CD14-positive monocyte (primary cell): ENCODE measurements at regions not wholly inside any gene's neighbourhood (a gene's known extent, or its start where the extent isn't known, plus 50 kb on each side); places are given as distances from the start of the nearest gene placed in this dataset.

Source experiments
- DNase-seq, 3 donors: peaks; one replicate each; pipeline ENCODE4 v3.0.0-alpha.2; 2011 to 2022
- H2AFZ ChIP-seq: 2 replicates; pipeline ENCODE4 v1.6.0; 2012; ENCODE audit warnings: mild to moderate bottlenecking, low read depth, low read length, inconsistent platforms; ENCODE audit not compliant: insufficient read depth, poor library complexity, severe bottlenecking
- H3K27ac ChIP-seq, 2 donors: 1 replicate in 1 of 2; 2 replicates in 1 of 2; pipeline ENCODE4 v1.5.1; 2012 to 2013; ENCODE audit warnings: low read length in 2 of 2, control low read depth in 1 of 2, inconsistent platforms in 1 of 2, low read depth in 1 of 2, mild to moderate bottlenecking in 1 of 2
- H3K27me3 ChIP-seq, 2 donors: one replicate each; pipeline versions ENCODE4 v1.6.0 to v1.6.1; 2011 to 2013; ENCODE audit warnings: low read length in 2 of 2; ENCODE audit not compliant: control insufficient read depth in 2 of 2, insufficient read depth in 2 of 2
- H3K36me3 ChIP-seq, 2 donors: replicated peaks in 1 of 2; 1 replicate in 1 of 2; 2 replicates in 1 of 2; pipeline versions ENCODE4 v1.5.1 to v1.6.1; 2012 to 2013; ENCODE audit warnings: low read length in 2 of 2, control low read depth in 1 of 2, inconsistent platforms in 1 of 2, mild to moderate bottlenecking in 1 of 2; ENCODE audit not compliant: insufficient read depth in 2 of 2, control insufficient read depth in 1 of 2
- H3K4me1 ChIP-seq, 2 donors: 1 replicate in 1 of 2; 2 replicates in 1 of 2; pipeline versions ENCODE4 v1.5.1 to v1.6.1; 2012 to 2013; ENCODE audit warnings: low read length in 2 of 2, control low read depth in 1 of 2, inconsistent platforms in 1 of 2, mild to moderate bottlenecking in 1 of 2, moderate library complexity in 1 of 2; ENCODE audit not compliant: insufficient read depth in 2 of 2, control insufficient read depth in 1 of 2
- H3K4me2 ChIP-seq: replicated peaks from 2 replicates; pipeline ENCODE3; 2012; ENCODE audit warnings: low read length, moderate library complexity, mild to moderate bottlenecking; ENCODE audit not compliant: poor library complexity, severe bottlenecking; ENCODE audit errors: extremely low read depth
- H3K4me3 ChIP-seq, 3 experiments: fragments of 200-600 bp in 1 of 3; sonication (generic) in 1 of 3; replicated peaks in 1 of 3; 1 replicate in 2 of 3; 2 replicates in 1 of 3; pipeline ENCODE4 v1.5.1; 2011 to 2013; ENCODE audit warnings: low read length in 3 of 3, mild to moderate bottlenecking in 3 of 3, control low read depth in 2 of 3, low read depth in 2 of 3, inconsistent platforms in 1 of 3, moderate library complexity in 1 of 3
- H3K79me2 ChIP-seq: 2 replicates; pipeline ENCODE4 v1.6.0; 2012; ENCODE audit warnings: mild to moderate bottlenecking, control low read depth, inconsistent platforms, low read length, moderate library complexity; ENCODE audit not compliant: insufficient read depth
- H3K9ac ChIP-seq: 2 replicates; pipeline ENCODE4 v1.6.0; 2017; ENCODE audit warnings: low read length, mild to moderate bottlenecking; ENCODE audit not compliant: insufficient read depth, poor library complexity, severe bottlenecking
- H3K9me3 ChIP-seq, 2 donors: replicated peaks in 1 of 2; 1 replicate in 1 of 2; 2 replicates in 1 of 2; pipeline versions ENCODE4 v1.5.1 to v1.6.1; 2012 to 2013; ENCODE audit warnings: low read length in 2 of 2, control low read depth in 1 of 2; ENCODE audit not compliant: control insufficient read depth in 1 of 2, insufficient read depth in 1 of 2
- H4K20me1 ChIP-seq: 2 replicates; pipeline ENCODE4 v1.6.0; 2012; ENCODE audit warnings: mild to moderate bottlenecking, low read length, control low read depth, moderate library complexity; ENCODE audit not compliant: insufficient read depth
- H3K27ac Mint-ChIP-seq, 7 donors: one replicate each; pipeline ENCODE4 v1.8.0; 2020; ENCODE audit warnings: mild to moderate bottlenecking in 7 of 7, mixed read lengths in 7 of 7, moderate library complexity in 6 of 7, inconsistent platforms in 2 of 7
- H3K27me3 Mint-ChIP-seq, 3 donors: one replicate each; pipeline ENCODE4 v1.8.0; 2021 to 2022; ENCODE audit warnings: low read depth in 3 of 3, mild to moderate bottlenecking in 3 of 3, mixed read lengths in 3 of 3, moderate library complexity in 3 of 3, inconsistent platforms in 1 of 3
- H3K36me3 Mint-ChIP-seq, 2 donors: one replicate each; pipeline ENCODE4 v1.8.0; 2020; ENCODE audit warnings: mixed read lengths in 2 of 2, inconsistent platforms in 1 of 2, mild to moderate bottlenecking in 1 of 2
- H3K4me1 Mint-ChIP-seq: one replicate; pipeline ENCODE4 v1.8.0; 2020; ENCODE audit warnings: mild to moderate bottlenecking, mixed read lengths
- H3K4me3 Mint-ChIP-seq, 2 donors: one replicate each; pipeline ENCODE4 v1.8.0; 2020; ENCODE audit warnings: mild to moderate bottlenecking in 2 of 2, mixed read lengths in 2 of 2, moderate library complexity in 1 of 2
- H3K9me3 Mint-ChIP-seq, 7 donors: one replicate each; pipeline ENCODE4 v1.8.0; 2020 to 2022; ENCODE audit warnings: mixed read lengths in 7 of 7, mild to moderate bottlenecking in 6 of 7, moderate library complexity in 6 of 7, inconsistent platforms in 2 of 7
- CTCF ChIP-seq: fragments of 200-600 bp; IDR thresholded peaks from one replicate; pipeline ENCODE4 v1.8.0; 2022; ENCODE audit warnings: antibody characterized with exemption, mild to moderate bottlenecking
- whole genome bisulfite sequencing: methylation state at CpG from one replicate; pipeline ENCODE4 v1.1.5; 2013; ENCODE audit warnings: missing lambda C conversion rate; ENCODE audit not compliant: insufficient coverage; 5-methylcytosine and 5-hydroxymethylcytosine counted together
- intact Hi-C, 2 donors: fragments of 100-400 bp; cut with micrococcal nuclease; formaldehyde crosslinking; loops; one replicate each; pipeline versions ENCODE4 v1.15.0 to v1.15.1; 2023

GRCh38 chr5:20554001-20554400 lies 566.0 kb upstream of the CDH18 start:
- H3K27me3 Mint-ChIP-seq: no peaks in the 10 kb centered on the region
- intact Hi-C loops: no loop called here
- no peaks in the 10 kb centered on the region for H3K4me1 Mint-ChIP-seq
- Histone ChIP-seq H3K79me2 (no peaks in the 10 kb centered on the region), H3K9ac (no peak overlapping the region), H3K4me2 (no peak overlapping the region), H2AFZ (no peak overlapping the region), H3K4me3 (no peak overlapping the region), H3K27me3 (no peaks in the 10 kb centered on the region), H3K9me3 (no peaks in the 10 kb centered on the region), H3K27ac (no peak overlapping the region), H3K4me1 (no peaks in the 10 kb centered on the region), H3K36me3 (no peaks in the 10 kb centered on the region), H4K20me1 (no peaks in the 10 kb centered on the region)
- no peak overlapping the region for H3K4me3 Mint-ChIP-seq
- H3K27ac Mint-ChIP-seq: no peak overlapping the region
- TF ChIP-seq CTCF: no peak
- H3K36me3 Mint-ChIP-seq: no peaks in the 10 kb centered on the region
- DNase-seq: no peak
- 100% methylated on average over 1 of the region's 2 CpGs for WGBS
- peaks cover 0 to 6% (median 3%) of the 10 kb centered on the region in 7 donors for H3K9me3 Mint-ChIP-seq

GRCh38 chr5:20537911-20538703 lies 550.1 kb upstream of the CDH18 start:
- Mint-ChIP-seq H3K36me3 (no peaks in the 10 kb centered on the region), H3K4me1 (peaks cover 23% of the 10 kb centered on the region), H3K27ac (no peak overlapping the region), H3K27me3 (peaks cover 0 to 2% (median 1%) of the 10 kb centered on the region in 3 donors), H3K4me3 (no peak overlapping the region), H3K9me3 (peaks cover 0 to 4% (median 1%) of the 10 kb centered on the region in 7 donors)
- no peak overlapping the region for H3K9ac ChIP-seq
- H3K4me1 ChIP-seq: peaks cover 14 to 17% of the 10 kb centered on the region in 2 donors
- H3K79me2 ChIP-seq: no peaks in the 10 kb centered on the region
- TF ChIP-seq CTCF: no peak
- no peak overlapping the region for H3K4me2 ChIP-seq
- H4K20me1 ChIP-seq: no peaks in the 10 kb centered on the region
- H3K27ac ChIP-seq: no peak overlapping the region
- no peaks in the 10 kb centered on the region for H3K27me3 ChIP-seq
- no CpG with 5 or more reads among the region's 4 CpGs for WGBS
- no peaks in the 10 kb centered on the region for H3K36me3 ChIP-seq
- DNase-seq: no peak
- intact Hi-C loops: no loop called here
- no peaks in the 10 kb centered on the region for H3K9me3 ChIP-seq
- H2AFZ ChIP-seq: no peak overlapping the region
- no peak overlapping the region for H3K4me3 ChIP-seq
